Amniotic stem cell (primary cell): ENCODE measurements at regions not wholly inside any gene's neighbourhood (a gene's known extent, or its start where the extent isn't known, plus 50 kb on each side); places are given as distances from the start of the nearest gene placed in this dataset.
"Not testable (repeated sequence)": the region's sequence is repeated elsewhere in the genome, so short reads cannot be mapped to it uniquely, and the experiment has no call there.

Experiments
- DNase-seq: peaks from one replicate; lab custom pipeline; 2025; lab: John Stamatoyannopoulos, UW

- peak; percentile 24 for DNase-seq
Measured at GRCh38 chr7:112937651-112938415, 147.6 kb upstream of the TMEM168 start.

GRCh38 chr7:112933598-112933997, 143.4 kb upstream of the TMEM168 start:
- no peak for DNase-seq

- peak; percentile 6 for DNase-seq
Measured at GRCh38 chr7:112930787-112931186, 140.6 kb upstream of the TMEM168 start.

- no peak for DNase-seq
Measured at GRCh38 chr7:112929421-112929820, 139.2 kb upstream of the TMEM168 start.

- DNase-seq = no peak
Measured at GRCh38 chr7:112926018-112926417, 135.8 kb upstream of the TMEM168 start.

- not testable (repeated sequence) for DNase-seq
Measured at GRCh38 chr7:112922546-112922945, 132.4 kb upstream of the TMEM168 start.

GRCh38 chr7:112916431-112916830, 126.2 kb upstream of the TMEM168 start:
- DNase-seq = not testable (repeated sequence)

- DNase-seq = no peak
Measured at GRCh38 chr7:112908086-112908485, 117.9 kb upstream of the TMEM168 start.

- no peak for DNase-seq
Measured at GRCh38 chr7:112907658-112908057, 117.5 kb upstream of the TMEM168 start.

- no peak for DNase-seq
Measured at GRCh38 chr7:112905950-112906349, 115.8 kb upstream of the TMEM168 start.

GRCh38 chr7:112905413-112905812, 115.2 kb upstream of the TMEM168 start:
- DNase-seq = no peak

GRCh38 chr7:112898432-112899290, 108.5 kb upstream of the TMEM168 start:
- DNase-seq = peak; percentile 41

- DNase-seq = no peak
Measured at GRCh38 chr7:112897839-112898431, 107.7 kb upstream of the TMEM168 start.

- no peak for DNase-seq
Measured at GRCh38 chr7:112896026-112896601, 105.9 kb upstream of the TMEM168 start.

- DNase-seq = no peak
Measured at GRCh38 chr7:112892263-112892662, 102.1 kb upstream of the TMEM168 start.

- no peak for DNase-seq
Measured at GRCh38 chr7:112891698-112892097, 101.5 kb upstream of the TMEM168 start.

GRCh38 chr7:112889834-112890438, 99.7 kb upstream of the TMEM168 start:
- no peak for DNase-seq

GRCh38 chr7:112889268-112889667, 99.1 kb upstream of the TMEM168 start:
- no peak for DNase-seq

GRCh38 chr7:112888781-112889180, 98.6 kb upstream of the TMEM168 start:
- DNase-seq = no peak

- no peak for DNase-seq
Measured at GRCh38 chr7:112887976-112888375, 97.8 kb upstream of the TMEM168 start.

- no peak for DNase-seq
Measured at GRCh38 chr7:112887337-112887736, 97.1 kb upstream of the TMEM168 start.

GRCh38 chr7:112886208-112886607, 96.0 kb upstream of the TMEM168 start:
- no peak for DNase-seq
